ENCODE measurements at regions not wholly inside any gene's neighbourhood (a gene's known extent, or its start where the extent isn't known, plus 50 kb on each side); places are given as distances from the start of the nearest gene placed in this dataset.

DNA sequence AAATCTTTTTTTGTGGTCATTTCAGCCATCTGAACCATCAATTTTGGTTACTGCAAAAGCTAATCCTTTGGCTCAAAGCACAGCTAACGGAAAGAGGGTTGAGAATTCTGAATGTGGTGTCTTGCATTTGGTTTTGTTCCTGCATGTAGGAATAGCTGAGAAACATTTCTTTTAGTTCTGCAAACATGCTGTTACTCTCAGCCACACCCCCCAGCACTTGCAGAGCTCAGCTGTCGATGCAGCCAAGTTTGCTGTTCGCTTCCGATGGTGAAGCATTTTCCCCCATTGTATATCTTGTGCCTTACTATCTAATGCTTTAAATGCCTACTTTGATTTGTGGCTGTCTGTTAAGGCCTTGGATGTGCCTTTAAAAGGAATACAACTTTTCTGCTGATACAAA is 294.9 kb upstream of the FANCL start:
- H3K18ac ChIP-seq (ENCODE audit: low read length) = no peak overlapping the region
- H2BK5ac ChIP-seq (ENCODE audit: low read length) = no peak overlapping the region
- no peak overlapping the region for H2AK5ac ChIP-seq (ENCODE audit: low read length)
- DNase-seq = peak; percentile 31
- WGBS (ENCODE audit: extremely low coverage, insufficient coverage, low lambda C conversion rate) = no CpG with 5 or more reads among the region's 4 CpGs
- no peak overlapping the region for H2BK120ac ChIP-seq (ENCODE audit: low read depth, low read length)
- no peaks in the 10 kb centered on the region for H3K27me3 ChIP-seq (ENCODE audit: insufficient read depth, low read length, poor library complexity)
- H4K8ac ChIP-seq (ENCODE audit: low read depth, low read length) = no peak overlapping the region
- no peaks in the 10 kb centered on the region for H3K36me3 ChIP-seq (ENCODE audit: control insufficient read depth, insufficient read depth, low read length)
- H2BK15ac ChIP-seq (replicated peaks; ENCODE audit: low read depth) = peak overlapping the region; percentile 36
- no peak overlapping the region for H3K27ac ChIP-seq (ENCODE audit: low read depth, low read length)
- H3K4me1 ChIP-seq (ENCODE audit: control insufficient read depth, low read depth, low read length) = peaks cover 2% of the 10 kb centered on the region
- H3K9ac ChIP-seq (ENCODE audit: low read length) = no peak overlapping the region
- H3K4me3 ChIP-seq (ENCODE audit: low read length) = no peak overlapping the region
- H3K56ac ChIP-seq (ENCODE audit: low read length) = no peak overlapping the region
- no peak overlapping the region for H4K5ac ChIP-seq (ENCODE audit: low read length)
- no peaks in the 10 kb centered on the region for H3K79me2 ChIP-seq (ENCODE audit: control insufficient read depth, insufficient read depth, low read length)
- H3K4ac ChIP-seq (ENCODE audit: low read depth, low read length) = no peak overlapping the region
- no peaks in the 10 kb centered on the region for H3K79me1 ChIP-seq (ENCODE audit: low read length)
- no peak overlapping the region for H3K23ac ChIP-seq (ENCODE audit: low read length)
- H3K4me2 ChIP-seq (ENCODE audit: low read length) = no peak overlapping the region

DNA sequence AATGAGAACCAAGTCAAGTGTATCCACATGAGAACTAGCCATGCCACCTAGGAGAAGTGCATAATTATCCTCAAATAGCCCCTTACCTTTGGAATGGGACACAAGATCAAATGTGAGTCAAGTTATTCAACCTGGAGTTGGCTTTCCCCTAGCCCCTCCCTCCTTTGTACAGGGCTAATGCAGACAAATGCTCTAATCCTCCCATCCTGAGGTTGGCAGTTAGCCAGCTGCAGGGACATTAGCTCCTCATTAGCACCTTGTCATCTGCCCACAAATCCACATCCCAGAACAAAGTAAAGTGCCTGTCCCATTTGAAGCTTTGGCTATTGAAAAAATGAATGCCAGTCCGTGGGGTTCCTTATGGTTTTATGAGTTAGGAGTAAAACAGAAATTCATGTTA is 294.1 kb upstream of the FANCL start:
- Histone ChIP-seq H3K4me3 (ENCODE audit: low read length) (no peak overlapping the region), H4K8ac (ENCODE audit: low read depth, low read length) (no peak overlapping the region), H3K18ac (ENCODE audit: low read length) (no peak overlapping the region), H2BK5ac (ENCODE audit: low read length) (no peak overlapping the region), H4K5ac (ENCODE audit: low read length) (no peak overlapping the region), H3K79me1 (ENCODE audit: low read length) (no peaks in the 10 kb centered on the region), H3K27ac (ENCODE audit: low read depth, low read length) (no peak overlapping the region), H3K4ac (ENCODE audit: low read depth, low read length) (no peak overlapping the region), H3K79me2 (ENCODE audit: control insufficient read depth, insufficient read depth, low read length) (no peaks in the 10 kb centered on the region), H3K36me3 (ENCODE audit: control insufficient read depth, insufficient read depth, low read length) (no peaks in the 10 kb centered on the region), H3K23ac (ENCODE audit: low read length) (no peak overlapping the region), H3K56ac (ENCODE audit: low read length) (no peak overlapping the region), H2BK15ac (replicated peaks; ENCODE audit: low read depth) (no peak overlapping the region), H3K4me2 (ENCODE audit: low read length) (no peak overlapping the region), H3K27me3 (ENCODE audit: insufficient read depth, low read length, poor library complexity) (no peaks in the 10 kb centered on the region), H3K4me1 (ENCODE audit: control insufficient read depth, low read depth, low read length) (peaks cover 2% of the 10 kb centered on the region), H2AK5ac (ENCODE audit: low read length) (no peak overlapping the region), H3K9ac (ENCODE audit: low read length) (no peak overlapping the region), H2BK120ac (ENCODE audit: low read depth, low read length) (no peak overlapping the region)
- peak; percentile 98 for DNase-seq
- WGBS (ENCODE audit: extremely low coverage, insufficient coverage, low lambda C conversion rate) = no CpG with 5 or more reads among the region's 1 CpG

- no peak overlapping the region for H2AK5ac ChIP-seq (ENCODE audit: low read length)
- no peaks in the 10 kb centered on the region for H3K79me1 ChIP-seq (ENCODE audit: low read length)
- H3K79me2 ChIP-seq (ENCODE audit: control insufficient read depth, insufficient read depth, low read length) = no peaks in the 10 kb centered on the region
- no peak overlapping the region for H2BK120ac ChIP-seq (ENCODE audit: low read depth, low read length)
- no peak overlapping the region for H3K9ac ChIP-seq (ENCODE audit: low read length)
- no peak overlapping the region for H3K56ac ChIP-seq (ENCODE audit: low read length)
- H3K4me1 ChIP-seq (ENCODE audit: control insufficient read depth, low read depth, low read length) = peaks cover 2% of the 10 kb centered on the region
- no peak overlapping the region for H2BK15ac ChIP-seq (replicated peaks; ENCODE audit: low read depth)
- H3K4me2 ChIP-seq (ENCODE audit: low read length) = no peak overlapping the region
- H3K18ac ChIP-seq (ENCODE audit: low read length) = no peak overlapping the region
- H3K27me3 ChIP-seq (ENCODE audit: insufficient read depth, low read length, poor library complexity) = no peaks in the 10 kb centered on the region
- H3K4ac ChIP-seq (ENCODE audit: low read depth, low read length) = no peak overlapping the region
- no peak overlapping the region for H2BK5ac ChIP-seq (ENCODE audit: low read length)
- no peak overlapping the region for H4K8ac ChIP-seq (ENCODE audit: low read depth, low read length)
- peak; percentile 45 for DNase-seq
- no peak overlapping the region for H3K4me3 ChIP-seq (ENCODE audit: low read length)
- no peak overlapping the region for H3K23ac ChIP-seq (ENCODE audit: low read length)
- no peaks in the 10 kb centered on the region for H3K36me3 ChIP-seq (ENCODE audit: control insufficient read depth, insufficient read depth, low read length)
- no CpG with 5 or more reads among the region's 3 CpGs for WGBS (ENCODE audit: extremely low coverage, insufficient coverage, low lambda C conversion rate)
- no peak overlapping the region for H3K27ac ChIP-seq (ENCODE audit: low read depth, low read length)
- H4K5ac ChIP-seq (ENCODE audit: low read length) = no peak overlapping the region
Measured at GRCh38 chr2:58533376-58533775, 292.3 kb upstream of the FANCL start.

DNA sequence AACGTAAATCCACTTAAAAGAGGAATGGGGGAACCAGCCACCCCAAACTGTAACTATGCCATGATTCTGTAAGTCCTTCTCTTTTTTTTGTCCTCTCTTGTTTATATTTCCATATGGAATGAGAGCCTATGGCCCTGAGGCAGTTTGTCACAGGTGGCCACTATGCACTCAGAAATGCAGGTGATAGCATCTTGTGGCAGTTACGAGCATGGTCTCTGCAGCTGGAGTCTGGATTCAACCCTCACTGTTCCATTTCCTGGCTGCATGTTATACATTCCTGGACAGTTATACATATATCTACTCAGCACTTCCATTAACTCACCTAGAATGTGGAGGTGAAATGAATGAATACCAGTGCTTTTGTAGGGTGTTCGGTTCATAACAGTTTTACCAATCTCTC is 291.5 kb upstream of the FANCL start:
- Histone ChIP-seq H3K4me1 (ENCODE audit: control insufficient read depth, low read depth, low read length) (peaks cover 2% of the 10 kb centered on the region), H2AK5ac (ENCODE audit: low read length) (no peak overlapping the region), H2BK5ac (ENCODE audit: low read length) (no peak overlapping the region), H3K9ac (ENCODE audit: low read length) (no peak overlapping the region), H3K4me3 (ENCODE audit: low read length) (no peak overlapping the region), H3K27me3 (ENCODE audit: insufficient read depth, low read length, poor library complexity) (no peaks in the 10 kb centered on the region), H4K8ac (ENCODE audit: low read depth, low read length) (no peak overlapping the region), H2BK15ac (replicated peaks; ENCODE audit: low read depth) (no peak overlapping the region), H3K23ac (ENCODE audit: low read length) (no peak overlapping the region), H3K36me3 (ENCODE audit: control insufficient read depth, insufficient read depth, low read length) (no peaks in the 10 kb centered on the region), H3K79me1 (ENCODE audit: low read length) (no peaks in the 10 kb centered on the region), H2BK120ac (ENCODE audit: low read depth, low read length) (no peak overlapping the region), H3K4me2 (ENCODE audit: low read length) (no peak overlapping the region), H4K5ac (ENCODE audit: low read length) (no peak overlapping the region), H3K27ac (ENCODE audit: low read depth, low read length) (no peak overlapping the region), H3K56ac (ENCODE audit: low read length) (no peak overlapping the region), H3K4ac (ENCODE audit: low read depth, low read length) (no peak overlapping the region), H3K79me2 (ENCODE audit: control insufficient read depth, insufficient read depth, low read length) (no peaks in the 10 kb centered on the region), H3K18ac (ENCODE audit: low read length) (peak overlapping the region; percentile 22)
- peak; percentile 64 for DNase-seq
- WGBS (ENCODE audit: extremely low coverage, insufficient coverage, low lambda C conversion rate) = no CpG with 5 or more reads among the region's 3 CpGs

GRCh38 chr2:58527647-58528046 is 286.5 kb upstream of the FANCL start:
- Histone ChIP-seq H3K56ac (ENCODE audit: low read length) (no peak overlapping the region), H2BK120ac (ENCODE audit: low read depth, low read length) (no peak overlapping the region), H3K79me1 (ENCODE audit: low read length) (no peaks in the 10 kb centered on the region), H3K27me3 (ENCODE audit: insufficient read depth, low read length, poor library complexity) (no peaks in the 10 kb centered on the region), H2AK5ac (ENCODE audit: low read length) (no peak overlapping the region), H3K4me2 (ENCODE audit: low read length) (no peak overlapping the region), H2BK5ac (ENCODE audit: low read length) (no peak overlapping the region), H3K23ac (ENCODE audit: low read length) (no peak overlapping the region), H3K27ac (ENCODE audit: low read depth, low read length) (no peak overlapping the region), H3K4ac (ENCODE audit: low read depth, low read length) (no peak overlapping the region), H3K4me3 (ENCODE audit: low read length) (no peak overlapping the region), H3K79me2 (ENCODE audit: control insufficient read depth, insufficient read depth, low read length) (no peaks in the 10 kb centered on the region), H3K4me1 (ENCODE audit: control insufficient read depth, low read depth, low read length) (no peaks in the 10 kb centered on the region), H3K9ac (ENCODE audit: low read length) (no peak overlapping the region), H3K36me3 (ENCODE audit: control insufficient read depth, insufficient read depth, low read length) (no peaks in the 10 kb centered on the region), H3K18ac (ENCODE audit: low read length) (no peak overlapping the region), H4K8ac (ENCODE audit: low read depth, low read length) (no peak overlapping the region), H2BK15ac (replicated peaks; ENCODE audit: low read depth) (no peak overlapping the region), H4K5ac (ENCODE audit: low read length) (no peak overlapping the region)
- no CpG with 5 or more reads among the region's 3 CpGs for WGBS (ENCODE audit: extremely low coverage, insufficient coverage, low lambda C conversion rate)
- DNase-seq = no peak

DNA sequence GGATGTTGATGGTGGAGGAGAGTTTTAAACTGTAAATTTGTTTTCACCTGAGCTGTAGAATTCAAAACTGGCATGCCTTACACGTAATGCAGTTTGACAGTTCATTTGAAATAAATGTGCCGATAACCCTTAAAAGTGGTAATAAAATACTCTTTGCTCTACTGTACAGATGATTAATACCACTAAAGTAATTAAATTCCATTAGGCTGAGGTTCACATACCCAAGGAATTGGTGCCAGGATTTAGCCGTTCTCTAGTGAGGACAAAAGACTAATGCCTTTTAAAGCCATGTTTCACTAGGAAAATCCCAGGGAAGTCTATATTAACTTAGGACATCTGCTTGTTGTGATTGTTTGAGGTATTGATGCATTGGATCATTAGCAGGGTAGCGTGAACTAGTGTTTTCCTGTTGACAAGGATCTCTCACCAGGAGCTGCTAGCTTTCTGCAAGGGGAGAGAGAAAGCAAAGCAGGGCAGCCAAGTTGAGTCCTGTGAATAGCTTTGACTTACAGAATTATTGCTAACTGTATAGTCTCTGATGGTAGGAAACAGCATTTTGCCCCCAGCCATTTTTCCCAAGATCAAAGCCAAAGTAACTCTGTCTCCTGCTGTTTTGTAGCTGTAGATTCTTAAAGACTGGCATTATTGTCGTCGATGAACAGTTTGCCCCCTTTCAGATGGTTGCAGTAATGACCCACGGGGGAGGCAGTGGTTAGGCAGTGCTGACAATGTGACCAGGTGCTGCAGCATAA is 280.9 kb upstream of the FANCL start:
- Histone ChIP-seq H4K8ac (ENCODE audit: low read depth, low read length) (no peak overlapping the region), H2BK15ac (replicated peaks; ENCODE audit: low read depth) (no peak overlapping the region), H3K27ac (ENCODE audit: low read depth, low read length) (no peak overlapping the region), H2BK5ac (ENCODE audit: low read length) (no peak overlapping the region), H2BK120ac (ENCODE audit: low read depth, low read length) (no peak overlapping the region), H3K4me2 (ENCODE audit: low read length) (no peak overlapping the region), H3K79me1 (ENCODE audit: low read length) (no peaks in the 10 kb centered on the region), H4K5ac (ENCODE audit: low read length) (no peak overlapping the region), H3K27me3 (ENCODE audit: insufficient read depth, low read length, poor library complexity) (no peaks in the 10 kb centered on the region), H2AK5ac (ENCODE audit: low read length) (no peak overlapping the region), H3K9ac (ENCODE audit: low read length) (no peak overlapping the region), H3K4me1 (ENCODE audit: control insufficient read depth, low read depth, low read length) (no peaks in the 10 kb centered on the region), H3K23ac (ENCODE audit: low read length) (no peak overlapping the region), H3K79me2 (ENCODE audit: control insufficient read depth, insufficient read depth, low read length) (no peaks in the 10 kb centered on the region), H3K36me3 (ENCODE audit: control insufficient read depth, insufficient read depth, low read length) (no peaks in the 10 kb centered on the region), H3K4me3 (ENCODE audit: low read length) (no peak overlapping the region), H3K56ac (ENCODE audit: low read length) (no peak overlapping the region), H3K4ac (ENCODE audit: low read depth, low read length) (no peak overlapping the region), H3K18ac (ENCODE audit: low read length) (no peak overlapping the region)
- WGBS (ENCODE audit: extremely low coverage, insufficient coverage, low lambda C conversion rate) = no CpG with 5 or more reads among the region's 7 CpGs
- DNase-seq = peak; percentile 71

All from mesendoderm (in vitro differentiated cells).